ENCODE measurements at regions not wholly inside any gene's neighbourhood (a gene's known extent, or its start where the extent isn't known, plus 50 kb on each side); places are given as distances from the start of the nearest gene placed in this dataset.

DNA sequence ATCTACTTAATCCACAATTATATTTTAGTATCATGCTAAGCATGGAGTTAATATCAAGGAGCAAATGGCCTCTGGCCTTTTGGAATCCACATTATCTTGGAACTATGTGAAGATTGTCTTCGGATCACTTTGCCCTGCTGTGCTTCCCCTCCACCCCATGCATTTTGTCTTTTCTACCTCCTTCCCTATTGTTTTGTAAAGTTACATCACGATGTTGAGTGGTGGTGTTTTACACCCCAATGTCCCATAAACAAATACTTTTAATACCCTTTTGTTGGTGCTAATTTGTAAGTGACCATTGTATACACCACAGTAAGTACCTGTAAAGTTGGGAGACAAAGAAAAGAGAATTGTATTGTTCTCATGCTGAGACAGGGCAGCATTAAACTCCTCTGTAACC, 258.4 kb upstream of the ZNF717 start:
- Histone ChIP-seq H3K4me1 (ENCODE audit: insufficient read depth, low read length, poor library complexity, severe bottlenecking) (no peaks in the 10 kb centered on the region), H3K36me3 (ENCODE audit: insufficient read depth, low read length) (no peaks in the 10 kb centered on the region), H3K79me2 (ENCODE audit: insufficient read depth, low read depth, low read length) (no peaks in the 10 kb centered on the region), H4K20me1 (ENCODE audit: insufficient read depth, low read length) (no peaks in the 10 kb centered on the region), H3K27ac (ENCODE audit: low read depth, low read length, poor library complexity, severe bottlenecking) (no peak overlapping the region), H3K9me3 (ENCODE audit: low read length) (no peaks in the 10 kb centered on the region), H3K4me3 (ENCODE audit: low read depth, low read length, poor library complexity, severe bottlenecking) (no peak overlapping the region), H3K9me2 (ENCODE audit: insufficient read depth, low read length) (no peaks in the 10 kb centered on the region), H3K4me2 (ENCODE audit: low read length) (no peak overlapping the region), H2AFZ (ENCODE audit: low read length) (no peak overlapping the region)
- BruUV-seq (replicated peaks): no TSS peak
- TF ChIP-seq EZH2phosphoT487 (IDR thresholded peaks at IDR 0.05; ENCODE audit: borderline replicate concordance, low read depth, low read length): no peak
- TF ChIP-seq, protein P1, sequence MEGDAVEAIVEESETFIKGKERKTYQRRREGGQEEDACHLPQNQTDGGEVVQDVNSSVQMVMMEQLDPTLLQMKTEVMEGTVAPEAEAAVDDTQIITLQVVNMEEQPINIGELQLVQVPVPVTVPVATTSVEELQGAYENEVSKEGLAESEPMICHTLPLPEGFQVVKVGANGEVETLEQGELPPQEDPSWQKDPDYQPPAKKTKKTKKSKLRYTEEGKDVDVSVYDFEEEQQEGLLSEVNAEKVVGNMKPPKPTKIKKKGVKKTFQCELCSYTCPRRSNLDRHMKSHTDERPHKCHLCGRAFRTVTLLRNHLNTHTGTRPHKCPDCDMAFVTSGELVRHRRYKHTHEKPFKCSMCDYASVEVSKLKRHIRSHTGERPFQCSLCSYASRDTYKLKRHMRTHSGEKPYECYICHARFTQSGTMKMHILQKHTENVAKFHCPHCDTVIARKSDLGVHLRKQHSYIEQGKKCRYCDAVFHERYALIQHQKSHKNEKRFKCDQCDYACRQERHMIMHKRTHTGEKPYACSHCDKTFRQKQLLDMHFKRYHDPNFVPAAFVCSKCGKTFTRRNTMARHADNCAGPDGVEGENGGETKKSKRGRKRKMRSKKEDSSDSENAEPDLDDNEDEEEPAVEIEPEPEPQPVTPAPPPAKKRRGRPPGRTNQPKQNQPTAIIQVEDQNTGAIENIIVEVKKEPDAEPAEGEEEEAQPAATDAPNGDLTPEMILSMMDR (conservative IDR thresholded peaks at IDR 0.05; ENCODE audit: low read length): no peak
- intact Hi-C loops (cut with micrococcal nuclease; ENCODE audit: unreplicated experiment): loop anchor here (10.0 kb wide), 1 partner anchor 319 kb away; no protein-coding TSS in a partner anchor
- CTCF ChIA-PET (ENCODE audit: unreplicated experiment): no interaction called here
- DNase-seq (ENCODE audit: low spot score): no peak
- POLR2A ChIA-PET: no interaction called here

DNA sequence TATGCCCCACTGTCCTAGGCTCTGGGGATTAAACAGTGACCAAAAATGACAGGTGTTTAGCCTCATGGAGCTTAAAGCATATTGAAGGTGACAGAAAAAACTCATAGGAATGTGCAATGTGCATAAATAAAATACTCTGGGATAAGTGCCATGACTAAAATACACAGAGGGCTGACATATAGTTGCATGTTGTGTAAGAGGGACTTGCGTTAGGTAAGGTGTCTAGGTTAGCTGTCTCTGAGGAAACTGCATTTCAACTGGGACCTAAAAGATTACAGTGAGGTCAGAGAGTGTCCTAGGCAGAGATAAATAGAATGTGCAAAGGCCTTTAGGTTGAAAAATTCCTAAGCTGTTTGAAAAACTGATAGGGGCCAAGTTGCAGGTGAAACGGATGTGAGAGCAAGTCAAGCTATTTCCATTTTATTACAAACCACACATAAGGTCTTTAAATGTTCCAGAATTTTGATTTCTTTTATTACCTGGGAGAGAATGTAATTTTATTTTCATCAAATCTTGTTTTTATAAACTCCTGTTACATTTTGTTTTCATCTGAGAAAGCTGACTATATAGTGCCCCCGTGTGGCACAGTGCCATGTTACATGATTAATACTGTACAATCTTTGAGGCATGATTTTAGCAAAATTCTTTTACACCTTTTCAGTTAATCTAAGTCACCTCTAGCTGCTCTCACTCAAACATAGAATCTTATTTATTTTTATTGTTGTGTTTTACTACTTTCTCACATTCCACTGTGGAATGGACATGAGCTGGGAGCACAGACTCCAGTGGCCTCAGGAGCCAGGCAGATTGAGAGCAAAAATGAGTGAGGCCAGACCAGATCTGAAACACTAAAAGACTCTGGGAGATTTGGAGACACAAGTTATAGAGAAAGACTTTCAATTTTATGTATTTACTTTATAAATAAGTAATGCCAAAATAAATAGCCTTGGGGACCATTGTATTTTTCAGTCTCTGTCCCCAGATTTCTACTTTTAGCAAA, 259.6 kb upstream of the ZNF717 start:
- H3K4me2 ChIP-seq (ENCODE audit: low read length): no peak overlapping the region
- no TSS peak for BruUV-seq (replicated peaks)
- H2AFZ ChIP-seq (ENCODE audit: low read length): no peak overlapping the region; the same call in 1 of the 2 replicates
- TF ChIP-seq, protein P1 (conservative IDR thresholded peaks at IDR 0.05; ENCODE audit: low read length): peak; percentile 92
- TF ChIP-seq EZH2phosphoT487 (IDR thresholded peaks at IDR 0.05; ENCODE audit: borderline replicate concordance, low read depth, low read length): no peak
- no peaks in the 10 kb centered on the region for H3K4me1 ChIP-seq (ENCODE audit: insufficient read depth, low read length, poor library complexity, severe bottlenecking)
- no peaks in the 10 kb centered on the region for H3K79me2 ChIP-seq (ENCODE audit: insufficient read depth, low read depth, low read length)
- no peaks in the 10 kb centered on the region for H4K20me1 ChIP-seq (ENCODE audit: insufficient read depth, low read length)
- H3K27ac ChIP-seq (ENCODE audit: low read depth, low read length, poor library complexity, severe bottlenecking): no peak overlapping the region
- H3K9me3 ChIP-seq (ENCODE audit: low read length): no peaks in the 10 kb centered on the region
- H3K4me3 ChIP-seq (ENCODE audit: low read depth, low read length, poor library complexity, severe bottlenecking): no peak overlapping the region
- H3K9me2 ChIP-seq (ENCODE audit: insufficient read depth, low read length): no peaks in the 10 kb centered on the region
- DNase-seq (ENCODE audit: low spot score): peak; percentile 27
- intact Hi-C loops (cut with micrococcal nuclease; ENCODE audit: unreplicated experiment): loop anchor here (10.0 kb wide), 1 partner anchor 320 kb away; no protein-coding TSS in a partner anchor
- POLR2A ChIA-PET: interaction anchor here (0.6 kb wide), 1 partner anchor 159 kb away, joined by 4 read pairs; no protein-coding TSS in a partner anchor
- no peaks in the 10 kb centered on the region for H3K36me3 ChIP-seq (ENCODE audit: insufficient read depth, low read length)
- CTCF ChIA-PET (ENCODE audit: unreplicated experiment): no interaction called here

DNA sequence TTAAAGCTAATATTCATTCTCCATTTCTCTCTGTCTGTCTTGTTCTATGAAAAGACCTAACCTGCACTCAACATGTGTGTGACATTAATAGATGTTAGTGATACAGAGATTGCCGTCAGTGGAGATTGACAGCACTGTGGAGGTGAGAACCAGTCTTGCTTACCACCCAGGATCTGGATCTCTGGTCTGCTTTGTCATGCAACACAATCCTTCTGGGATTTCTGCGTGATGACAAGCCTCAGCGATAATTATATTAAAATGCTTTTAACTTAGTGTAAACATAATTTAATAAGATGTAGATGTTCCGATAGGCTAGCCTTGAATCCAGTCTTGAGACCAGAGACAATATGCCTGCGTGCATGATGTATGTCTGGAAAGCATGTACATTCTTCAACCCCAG, 262.0 kb upstream of the ZNF717 start:
- DNase-seq (ENCODE audit: low spot score): no peak
- ChIA-PET CTCF (ENCODE audit: unreplicated experiment) (no interaction called here), POLR2A (no interaction called here)
- Histone ChIP-seq H4K20me1 (ENCODE audit: insufficient read depth, low read length) (no peaks in the 10 kb centered on the region), H3K79me2 (ENCODE audit: insufficient read depth, low read depth, low read length) (no peaks in the 10 kb centered on the region), H3K4me3 (ENCODE audit: low read depth, low read length, poor library complexity, severe bottlenecking) (no peak overlapping the region), H3K9me2 (ENCODE audit: insufficient read depth, low read length) (no peaks in the 10 kb centered on the region), H3K27ac (ENCODE audit: low read depth, low read length, poor library complexity, severe bottlenecking) (no peak overlapping the region), H3K36me3 (ENCODE audit: insufficient read depth, low read length) (no peaks in the 10 kb centered on the region), H3K9me3 (ENCODE audit: low read length) (no peaks in the 10 kb centered on the region), H2AFZ (ENCODE audit: low read length) (no peak overlapping the region), H3K4me1 (ENCODE audit: insufficient read depth, low read length, poor library complexity, severe bottlenecking) (no peaks in the 10 kb centered on the region), H3K4me2 (ENCODE audit: low read length) (no peak overlapping the region)
- intact Hi-C loops (cut with micrococcal nuclease; ENCODE audit: unreplicated experiment): loop anchor here (10.0 kb wide), 1 partner anchor 323 kb away; no protein-coding TSS in a partner anchor
- no TSS peak for BruUV-seq (replicated peaks)
- TF ChIP-seq EZH2phosphoT487 (IDR thresholded peaks at IDR 0.05; ENCODE audit: borderline replicate concordance, low read depth, low read length): no peak
- TF ChIP-seq, protein P1 (conservative IDR thresholded peaks at IDR 0.05; ENCODE audit: low read length): no peak
